Right atrium auricular region (tissue), 2 donors: ENCODE measurements at regions not wholly inside any gene's neighbourhood (a gene's known extent, or its start where the extent isn't known, plus 50 kb on each side); places are given as distances from the start of the nearest gene placed in this dataset.

ENCODE experiments used
- DNase-seq: peaks from one replicate; pipeline ENCODE4 v3.0.0-alpha.2; 2019; ENCODE audit warnings: low spot score
- H3K27ac ChIP-seq, 2 donors: fragments of 200-600 bp; sonication (generic); 1 replicate in 1 of 2; 2 replicates in 1 of 2; pipeline ENCODE4 v1.5.1; 2016 to 2019
- H3K27me3 ChIP-seq, 2 donors: fragments of 200-600 bp; sonication (generic); one replicate each; pipeline versions ENCODE4 v1.5.1 to v1.6.0; 2017 to 2019
- H3K36me3 ChIP-seq: fragments of 200-600 bp; sonication (generic); one replicate; pipeline ENCODE4 v1.5.1; 2016
- H3K4me1 ChIP-seq, 2 donors: fragments of 200-600 bp; sonication (generic); one replicate each; pipeline versions ENCODE4 v1.5.1 to v1.6.0; 2017 to 2019
- H3K4me3 ChIP-seq, 2 donors: fragments of 200-600 bp; sonication (generic); 1 replicate in 1 of 2; 2 replicates in 1 of 2; pipeline ENCODE4 v1.5.1; 2017 to 2019; ENCODE audit warnings: mild to moderate bottlenecking in 1 of 2, moderate library complexity in 1 of 2
- H3K9me3 ChIP-seq, 2 donors: fragments of 200-600 bp; sonication (generic); one replicate each; pipeline ENCODE4 v1.5.1; 2019
- TF ChIP-seq, protein P1 (sequence below), 2 donors: fragments of 200-600 bp; sonication (generic); IDR thresholded peaks; one replicate each; pipeline ENCODE4 v1.5.1; 2019; ENCODE audit warnings: antibody characterized with exemption in 2 of 2

- TF ChIP-seq, protein P1, sequence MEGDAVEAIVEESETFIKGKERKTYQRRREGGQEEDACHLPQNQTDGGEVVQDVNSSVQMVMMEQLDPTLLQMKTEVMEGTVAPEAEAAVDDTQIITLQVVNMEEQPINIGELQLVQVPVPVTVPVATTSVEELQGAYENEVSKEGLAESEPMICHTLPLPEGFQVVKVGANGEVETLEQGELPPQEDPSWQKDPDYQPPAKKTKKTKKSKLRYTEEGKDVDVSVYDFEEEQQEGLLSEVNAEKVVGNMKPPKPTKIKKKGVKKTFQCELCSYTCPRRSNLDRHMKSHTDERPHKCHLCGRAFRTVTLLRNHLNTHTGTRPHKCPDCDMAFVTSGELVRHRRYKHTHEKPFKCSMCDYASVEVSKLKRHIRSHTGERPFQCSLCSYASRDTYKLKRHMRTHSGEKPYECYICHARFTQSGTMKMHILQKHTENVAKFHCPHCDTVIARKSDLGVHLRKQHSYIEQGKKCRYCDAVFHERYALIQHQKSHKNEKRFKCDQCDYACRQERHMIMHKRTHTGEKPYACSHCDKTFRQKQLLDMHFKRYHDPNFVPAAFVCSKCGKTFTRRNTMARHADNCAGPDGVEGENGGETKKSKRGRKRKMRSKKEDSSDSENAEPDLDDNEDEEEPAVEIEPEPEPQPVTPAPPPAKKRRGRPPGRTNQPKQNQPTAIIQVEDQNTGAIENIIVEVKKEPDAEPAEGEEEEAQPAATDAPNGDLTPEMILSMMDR (IDR thresholded peaks at IDR 0.05) = no peak
- Histone ChIP-seq H3K9me3 (peaks cover 0 to 8% of the 10 kb centered on the region in 2 donors), H3K4me3 (no peak overlapping the region), H3K4me1 (no peaks in the 10 kb centered on the region), H3K36me3 (no peaks in the 10 kb centered on the region), H3K27ac (no peak overlapping the region), H3K27me3 (no peaks in the 10 kb centered on the region)
- DNase-seq = no peak
Measured at GRCh38 chr16:64742455-64743223, 379.2 kb downstream of the CDH11 start.

DNA sequence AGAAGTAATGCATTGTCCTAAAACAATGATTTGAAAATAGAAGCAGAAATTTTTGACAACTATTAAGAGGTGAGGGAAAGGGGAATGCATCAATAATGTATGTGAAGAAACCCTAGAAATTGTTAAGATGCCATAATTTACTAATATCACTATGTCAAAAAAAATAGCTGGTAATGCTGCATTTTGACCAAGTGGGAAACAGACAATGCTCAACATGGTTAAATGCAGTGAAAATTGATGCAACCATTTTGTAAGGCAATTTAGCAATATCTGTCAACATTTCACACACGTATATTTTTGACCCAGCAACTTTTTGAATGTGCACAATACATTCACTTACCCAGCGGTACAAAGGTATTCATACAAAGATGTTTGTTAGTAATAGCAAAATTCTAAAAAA lies 381.6 kb downstream of the CDH11 start:
- Histone ChIP-seq H3K27ac (no peak overlapping the region), H3K36me3 (no peaks in the 10 kb centered on the region), H3K4me3 (no peak overlapping the region), H3K4me1 (no peaks in the 10 kb centered on the region), H3K9me3 (peaks cover 0 to 12% of the 10 kb centered on the region in 2 donors), H3K27me3 (no peaks in the 10 kb centered on the region)
- TF ChIP-seq, protein P1 (IDR thresholded peaks at IDR 0.05) = no peak
- no peak for DNase-seq

GRCh38 chr16:64738321-64738960 lies 383.4 kb downstream of the CDH11 start:
- H3K36me3 ChIP-seq = no peaks in the 10 kb centered on the region
- H3K4me3 ChIP-seq = no peak overlapping the region
- H3K27ac ChIP-seq = no peak overlapping the region
- H3K27me3 ChIP-seq = no peaks in the 10 kb centered on the region
- peaks cover 0 to 12% of the 10 kb centered on the region in 2 donors for H3K9me3 ChIP-seq
- no peak for DNase-seq
- TF ChIP-seq, protein P1 (IDR thresholded peaks at IDR 0.05) = no peak
- no peaks in the 10 kb centered on the region for H3K4me1 ChIP-seq

GRCh38 chr16:64736857-64737256 lies 385.0 kb downstream of the CDH11 start:
- H3K4me3 ChIP-seq = no peak overlapping the region
- no peaks in the 10 kb centered on the region for H3K4me1 ChIP-seq
- DNase-seq = no peak
- no peak overlapping the region for H3K27ac ChIP-seq
- TF ChIP-seq, protein P1 (IDR thresholded peaks at IDR 0.05) = no peak
- no peaks in the 10 kb centered on the region for H3K36me3 ChIP-seq
- H3K9me3 ChIP-seq = peaks cover 0 to 12% of the 10 kb centered on the region in 2 donors
- H3K27me3 ChIP-seq = no peaks in the 10 kb centered on the region

- no peak for DNase-seq
- Histone ChIP-seq H3K9me3 (no peaks in the 10 kb centered on the region), H3K27me3 (no peaks in the 10 kb centered on the region), H3K4me3 (no peak overlapping the region), H3K36me3 (no peaks in the 10 kb centered on the region), H3K4me1 (no peaks in the 10 kb centered on the region), H3K27ac (no peak overlapping the region)
- TF ChIP-seq, protein P1 (IDR thresholded peaks at IDR 0.05) = no peak
Measured at GRCh38 chr16:64731891-64732290, 390.0 kb downstream of the CDH11 start.
